HEK293T (cell line): ENCODE measurements at regions not wholly inside any gene's neighbourhood (a gene's known extent, or its start where the extent isn't known, plus 50 kb on each side); places are given as distances from the start of the nearest gene placed in this dataset.

ENCODE experiments used
- CTCF ChIA-PET: fragments of 350-600 bp; formaldehyde crosslinking; extraction: SDS; loops from one replicate; lab custom pipeline; 2021; ENCODE audit warnings: antibody characterized with exemption, inconsistent platforms; lab: Yijun Ruan, JAX
- POLR2A ChIA-PET: fragments of 350-600 bp; formaldehyde crosslinking; extraction: SDS; loops from one replicate; lab custom pipeline; 2020; ENCODE audit warnings: antibody characterized with exemption, inconsistent platforms; lab: Yijun Ruan, JAX
- DNase-seq: peaks from one replicate; pipeline ENCODE4 v3.0.0; 2012; ENCODE audit warnings: mixed read lengths; ENCODE audit errors: extremely low spot score
- ARNT ChIP-seq: fragments of 450-650 bp; IDR thresholded peaks from 2 replicates; pipeline ENCODE4 v1.6.1; 2017; ENCODE audit warnings: mild to moderate bottlenecking
- BHLHE40 ChIP-seq: fragments of 450-650 bp; IDR thresholded peaks from 2 replicates; pipeline ENCODE4 v1.6.1; 2016; ENCODE audit warnings: mild to moderate bottlenecking, moderate library complexity, borderline replicate concordance
- CTBP1 ChIP-seq: fragments of 450-650 bp; IDR thresholded peaks from 2 replicates; pipeline ENCODE4 v1.6.1; 2016; ENCODE audit warnings: borderline replicate concordance
- ELF4 ChIP-seq: fragments of 450-650 bp; IDR thresholded peaks from 2 replicates; pipeline ENCODE4 v1.6.1; 2017; ENCODE audit warnings: antibody characterized with exemption
- FOXA1 ChIP-seq: fragments of 450-650 bp; IDR thresholded peaks from 2 replicates; pipeline ENCODE4 v1.6.1; 2016; ENCODE audit warnings: mild to moderate bottlenecking
- FOXK2 ChIP-seq: fragments of 450-650 bp; IDR thresholded peaks from 2 replicates; pipeline ENCODE4 v1.6.1; 2016; ENCODE audit warnings: mild to moderate bottlenecking
- FOXM1 ChIP-seq: fragments of 450-650 bp; IDR thresholded peaks from 2 replicates; pipeline ENCODE4 v1.6.1; 2017; ENCODE audit warnings: mild to moderate bottlenecking, borderline replicate concordance
- HDGF ChIP-seq: fragments of 450-650 bp; IDR thresholded peaks from 2 replicates; pipeline ENCODE4 v1.6.1; 2017; ENCODE audit warnings: antibody characterized with exemption, borderline replicate concordance
- L3MBTL2 ChIP-seq: fragments of 450-650 bp; conservative IDR thresholded peaks from 2 replicates; pipeline ENCODE4 v1.6.1; 2016; ENCODE audit warnings: mild to moderate bottlenecking
- LEF1 ChIP-seq: fragments of 450-650 bp; IDR thresholded peaks from 2 replicates; pipeline ENCODE4 v1.6.1; 2017; ENCODE audit warnings: mild to moderate bottlenecking, borderline replicate concordance
- NFRKB ChIP-seq: fragments of 450-650 bp; IDR thresholded peaks from 2 replicates; pipeline ENCODE4 v1.6.1; 2016; ENCODE audit warnings: mild to moderate bottlenecking, moderate library complexity
- PKNOX1 ChIP-seq: fragments of 450-650 bp; IDR thresholded peaks from 2 replicates; pipeline ENCODE4 v1.6.1; 2016
- SP1 ChIP-seq: fragments of 450-650 bp; IDR thresholded peaks from 2 replicates; pipeline ENCODE4 v1.6.1; 2017
- SUZ12 ChIP-seq: fragments of 450-650 bp; IDR thresholded peaks from 2 replicates; pipeline ENCODE4 v1.6.1; 2016; ENCODE audit warnings: mild to moderate bottlenecking
- TARDBP ChIP-seq: fragments of 450-650 bp; IDR thresholded peaks from 2 replicates; pipeline ENCODE4 v1.6.1; 2016
- ZNF384 ChIP-seq: fragments of 450-650 bp; IDR thresholded peaks from 2 replicates; pipeline ENCODE4 v1.6.1; 2016

- TF ChIP-seq ARNT (no peak), TARDBP (no peak), BHLHE40 (no peak), FOXM1 (no peak), HDGF (no peak), NFRKB (no peak), ZNF384 (no peak), LEF1 (no peak), PKNOX1 (no peak), FOXA1 (no peak), CTBP1 (no peak)
- ChIA-PET CTCF (interaction anchor here (0.6 to 0.7 kb wide), 2 partner anchors 8 to 9 kb away, joined by 3 read pairs; no protein-coding TSS in a partner anchor), POLR2A (no interaction called here)
- DNase-seq = no peak
Observed at GRCh38 chr11:95516175-95516574, 273.4 kb downstream of the FAM76B start.

GRCh38 chr11:95515371-95515770, 274.2 kb downstream of the FAM76B start:
- CTCF ChIA-PET = no interaction called here

GRCh38 chr11:95514416-95515110, 275.0 kb downstream of the FAM76B start:
- CTCF ChIA-PET = interaction anchor here (0.6 to 0.7 kb wide), 2 partner anchors 16 to 41 kb away, joined by 3 to 9 read pairs; no protein-coding TSS in a partner anchor
- DNase-seq = no peak
- POLR2A ChIA-PET = interaction anchor here (1.0 kb wide), 1 partner anchor 12 kb away, joined by 4 read pairs; no protein-coding TSS in a partner anchor
- TF ChIP-seq SUZ12 (no peak), L3MBTL2 (no peak), ARNT (no peak), HDGF (no peak)

More at GRCh38 chr11:95515371-95515770, 274.2 kb downstream of the FAM76B start:
- POLR2A ChIA-PET = no interaction called here
- no peak for DNase-seq
- TF ChIP-seq HDGF = no peak

GRCh38 chr11:95512682-95513081, 276.9 kb downstream of the FAM76B start:
- no peak for DNase-seq
- no peak for TF ChIP-seq LEF1
- no peak for TF ChIP-seq FOXA1
- TF ChIP-seq SUZ12 = no peak
- no peak for TF ChIP-seq FOXK2
- no peak for TF ChIP-seq L3MBTL2
- TF ChIP-seq HDGF = no peak
- no peak for TF ChIP-seq ZNF384
- TF ChIP-seq BHLHE40 = no peak
- TF ChIP-seq NFRKB = no peak
- TF ChIP-seq TARDBP = no peak
- no peak for TF ChIP-seq ELF4
- TF ChIP-seq FOXM1 = no peak
- POLR2A ChIA-PET = no interaction called here
- CTCF ChIA-PET = interaction anchor here (0.6 to 1.6 kb wide), 2 partner anchors 193 to 1381 kb away, joined by 3 to 9 read pairs; no protein-coding TSS in a partner anchor

- CTCF ChIA-PET = interaction anchor here (1.6 kb wide), 1 partner anchor 193 kb away, joined by 9 read pairs; no protein-coding TSS in a partner anchor
- TF ChIP-seq PKNOX1 = no peak
- TF ChIP-seq CTBP1 = no peak
- TF ChIP-seq SP1 = no peak
- TF ChIP-seq NFRKB = no peak
- no peak for DNase-seq
- POLR2A ChIA-PET = no interaction called here
Observed at GRCh38 chr11:95512177-95512576, 277.4 kb downstream of the FAM76B start.

- TF ChIP-seq BHLHE40 = no peak
- TF ChIP-seq LEF1 = no peak
- no peak for TF ChIP-seq FOXM1
- TF ChIP-seq ZNF384 = no peak
- no peak for TF ChIP-seq ELF4
- no peak for TF ChIP-seq ARNT
- TF ChIP-seq FOXK2 = no peak
- no peak for TF ChIP-seq HDGF
- no peak for TF ChIP-seq L3MBTL2
- no peak for TF ChIP-seq TARDBP
- TF ChIP-seq CTBP1 = no peak
- no peak for TF ChIP-seq SUZ12
- no peak for TF ChIP-seq NFRKB
- no peak for TF ChIP-seq PKNOX1
- no peak for TF ChIP-seq SP1
- no peak for TF ChIP-seq FOXA1
- ChIA-PET POLR2A (no interaction called here), CTCF (interaction anchor here (0.6 to 1.9 kb wide), 3 partner anchors 9 to 130 kb away, joined by 4 to 5 read pairs (median 5); no protein-coding TSS in a partner anchor)
- DNase-seq = no peak
Observed at GRCh38 chr11:95508219-95508890, 277.4 kb upstream of the SESN3 start.
